ENCODE measurements at regions not wholly inside any gene's neighbourhood (a gene's known extent, or its start where the extent isn't known, plus 50 kb on each side); places are given as distances from the start of the nearest gene placed in this dataset.

GRCh38 chr20:48205786-48206185, 420.5 kb upstream of the SULF2 start:
- DNase-seq (ENCODE audit: low spot score), result no peak

- no peak for DNase-seq (ENCODE audit: low spot score)
These were observed 420.1 kb upstream of the SULF2 start for GRCh38 chr20:48205281-48205782.

GRCh38 chr20:48204499-48204898, 419.2 kb upstream of the SULF2 start:
- no peak for DNase-seq (ENCODE audit: low spot score)

- no peak for DNase-seq (ENCODE audit: low spot score)
These were observed 418.0 kb upstream of the SULF2 start for GRCh38 chr20:48203252-48203651.

- DNase-seq (ENCODE audit: low spot score), result no peak
These were observed 417.2 kb upstream of the SULF2 start for GRCh38 chr20:48202334-48203113.

- no peak for DNase-seq (ENCODE audit: low spot score)
These were observed 416.6 kb upstream of the SULF2 start for GRCh38 chr20:48201885-48202284.

GRCh38 chr20:48201188-48201587, 415.9 kb upstream of the SULF2 start:
- DNase-seq (ENCODE audit: low spot score), result no peak

GRCh38 chr20:48198929-48199451, 413.7 kb upstream of the SULF2 start:
- peak; percentile 8 for DNase-seq (ENCODE audit: low spot score)

GRCh38 chr20:48197066-48197465, 411.8 kb upstream of the SULF2 start:
- no peak for DNase-seq (ENCODE audit: low spot score)

- no peak for DNase-seq (ENCODE audit: low spot score)
These were observed 411.2 kb upstream of the SULF2 start for GRCh38 chr20:48196486-48196885.

GRCh38 chr20:48196001-48196400, 410.7 kb upstream of the SULF2 start:
- no peak for DNase-seq (ENCODE audit: low spot score)

- DNase-seq (ENCODE audit: low spot score), result no peak
These were observed 410.0 kb upstream of the SULF2 start for GRCh38 chr20:48195121-48195870.

GRCh38 chr20:48194583-48194982, 409.3 kb upstream of the SULF2 start:
- DNase-seq (ENCODE audit: low spot score), result no peak

GRCh38 chr20:48193627-48194425, 408.5 kb upstream of the SULF2 start:
- no peak for DNase-seq (ENCODE audit: low spot score)

- peak; percentile 23 for DNase-seq (ENCODE audit: low spot score)
These were observed 406.8 kb upstream of the SULF2 start for GRCh38 chr20:48192109-48192508.

- no peak for DNase-seq (ENCODE audit: low spot score)
These were observed 405.9 kb upstream of the SULF2 start for GRCh38 chr20:48191200-48191599.

- no peak for DNase-seq (ENCODE audit: low spot score)
These were observed 405.5 kb upstream of the SULF2 start for GRCh38 chr20:48190757-48191156.

GRCh38 chr20:48189181-48189580, 403.9 kb upstream of the SULF2 start:
- peak; percentile 68 for DNase-seq (ENCODE audit: low spot score)

GRCh38 chr20:48187851-48188250, 402.6 kb upstream of the SULF2 start:
- no peak for DNase-seq (ENCODE audit: low spot score)

GRCh38 chr20:48186915-48187314, 401.6 kb upstream of the SULF2 start:
- no peak for DNase-seq (ENCODE audit: low spot score)

- no peak for DNase-seq (ENCODE audit: low spot score)
These were observed 401.2 kb upstream of the SULF2 start for GRCh38 chr20:48186447-48186846.

GRCh38 chr20:48184229-48184628, 398.9 kb upstream of the SULF2 start:
- DNase-seq (ENCODE audit: low spot score), result no peak
